Transverse colon (tissue), 3 donors: ENCODE measurements at regions not wholly inside any gene's neighbourhood (a gene's known extent, or its start where the extent isn't known, plus 50 kb on each side); places are given as distances from the start of the nearest gene placed in this dataset.

Experiments used
- EP300 ChIP-seq: sonication (generic); formaldehyde crosslinking; IDR thresholded peaks from one replicate; pipeline ENCODE4 v1.6.1; 2017; ENCODE audit warnings: antibody characterized with exemption, low read depth
- POLR2A ChIP-seq: fragments of 450-650 bp; IDR thresholded peaks from one replicate; pipeline ENCODE4 v1.6.1; 2016; ENCODE audit warnings: antibody characterized with exemption, mild to moderate bottlenecking, moderate library complexity
- TF ChIP-seq, protein P1 (sequence below), 5 experiments: fragments of 200-600 bp in 3 of 5; fragments of 450-650 bp in 2 of 5; sonication (generic) in 3 of 5; IDR thresholded peaks; 1 replicate in 2 of 5; 2 replicates in 3 of 5; pipeline ENCODE4 v1.5.1; 2016 to 2017; ENCODE audit warnings: antibody characterized with exemption in 5 of 5, inconsistent platforms in 3 of 5, mild to moderate bottlenecking in 2 of 5, moderate library complexity in 1 of 5

DNA sequence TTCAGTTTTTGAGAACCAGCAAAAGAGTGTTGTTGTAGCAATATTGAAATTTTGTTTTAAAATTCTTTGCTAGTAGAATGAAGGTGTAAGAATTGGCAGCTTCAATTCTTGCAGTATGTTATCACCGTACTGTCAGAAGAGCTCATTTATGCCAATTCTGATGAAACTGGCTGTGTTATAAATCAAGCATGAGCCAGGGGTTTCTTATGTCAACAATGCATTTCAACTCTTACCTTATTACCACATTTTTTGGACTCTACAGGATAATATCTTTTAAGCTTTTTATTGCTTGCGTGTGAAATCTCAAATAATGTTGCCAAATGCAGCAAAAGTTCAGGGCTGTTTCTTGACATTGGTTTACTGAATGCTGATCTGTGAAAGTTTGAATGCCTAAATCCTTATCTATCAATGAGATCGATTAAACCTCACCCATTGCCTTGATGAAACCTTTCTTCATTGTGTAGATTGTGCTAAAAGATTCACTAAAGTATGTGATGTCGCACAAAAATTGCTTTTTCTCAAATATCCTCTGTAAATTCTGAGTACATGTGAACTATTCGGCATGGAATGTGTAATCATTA is 1389.3 kb upstream of the ZEB2 start:
- TF ChIP-seq, protein P1, sequence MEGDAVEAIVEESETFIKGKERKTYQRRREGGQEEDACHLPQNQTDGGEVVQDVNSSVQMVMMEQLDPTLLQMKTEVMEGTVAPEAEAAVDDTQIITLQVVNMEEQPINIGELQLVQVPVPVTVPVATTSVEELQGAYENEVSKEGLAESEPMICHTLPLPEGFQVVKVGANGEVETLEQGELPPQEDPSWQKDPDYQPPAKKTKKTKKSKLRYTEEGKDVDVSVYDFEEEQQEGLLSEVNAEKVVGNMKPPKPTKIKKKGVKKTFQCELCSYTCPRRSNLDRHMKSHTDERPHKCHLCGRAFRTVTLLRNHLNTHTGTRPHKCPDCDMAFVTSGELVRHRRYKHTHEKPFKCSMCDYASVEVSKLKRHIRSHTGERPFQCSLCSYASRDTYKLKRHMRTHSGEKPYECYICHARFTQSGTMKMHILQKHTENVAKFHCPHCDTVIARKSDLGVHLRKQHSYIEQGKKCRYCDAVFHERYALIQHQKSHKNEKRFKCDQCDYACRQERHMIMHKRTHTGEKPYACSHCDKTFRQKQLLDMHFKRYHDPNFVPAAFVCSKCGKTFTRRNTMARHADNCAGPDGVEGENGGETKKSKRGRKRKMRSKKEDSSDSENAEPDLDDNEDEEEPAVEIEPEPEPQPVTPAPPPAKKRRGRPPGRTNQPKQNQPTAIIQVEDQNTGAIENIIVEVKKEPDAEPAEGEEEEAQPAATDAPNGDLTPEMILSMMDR (IDR thresholded peaks at IDR 0.05) = no peak
- TF ChIP-seq EP300 = no peak
- no peak for TF ChIP-seq POLR2A
